HL-60 (cell line): ENCODE measurements at regions not wholly inside any gene's neighbourhood (a gene's known extent, or its start where the extent isn't known, plus 50 kb on each side); places are given as distances from the start of the nearest gene placed in this dataset.

Experiments
- DNase-seq, 2 experiments: peaks; one replicate each; pipeline ENCODE4 v3.0.0-alpha.2; 2010 to 2020; ENCODE audit warnings: low read depth in 1 of 2, low spot score in 1 of 2
- H3K27ac ChIP-seq: fragments of 250-450 bp; sonication (Bioruptor Pico); replicated peaks from 2 replicates; pipeline ENCODE4 v1.5.1; 2020; ENCODE audit warnings: mild to moderate bottlenecking, moderate library complexity
- H3K27me3 ChIP-seq: fragments of 250-450 bp; sonication (Bioruptor Pico); 2 replicates; pipeline ENCODE4 v1.5.1; 2021; ENCODE audit warnings: mild to moderate bottlenecking, moderate library complexity; ENCODE audit not compliant: insufficient read depth, poor library complexity, severe bottlenecking
- H3K4me3 ChIP-seq: replicated peaks from 2 replicates; pipeline ENCODE4 v1.5.1; 2011; ENCODE audit warnings: mild to moderate bottlenecking, control low read depth, low read length; ENCODE audit not compliant: insufficient read depth
- GABPA ChIP-seq: IDR thresholded peaks from 2 replicates; pipeline ENCODE4 v1.6.1; 2012; ENCODE audit warnings: low read depth
- POLR2AphosphoS5 ChIP-seq: IDR thresholded peaks from 2 replicates; pipeline ENCODE4 v1.6.1; 2012; ENCODE audit warnings: low read depth
- SPI1 ChIP-seq: IDR thresholded peaks from 2 replicates; pipeline ENCODE4 v1.6.1; 2012; ENCODE audit warnings: low read depth, mild to moderate bottlenecking, borderline replicate concordance
- TF ChIP-seq, protein P1 (sequence below): IDR thresholded peaks from 2 replicates; pipeline ENCODE4 v1.6.1; 2012; ENCODE audit warnings: low read depth; ENCODE audit not compliant: insufficient replicate concordance
- TF ChIP-seq, protein P2 (sequence below): IDR thresholded peaks from one replicate; pipeline ENCODE4 v1.5.1; 2011; ENCODE audit warnings: low read length, control low read depth, inconsistent platforms; ENCODE audit not compliant: insufficient read depth

DNA sequence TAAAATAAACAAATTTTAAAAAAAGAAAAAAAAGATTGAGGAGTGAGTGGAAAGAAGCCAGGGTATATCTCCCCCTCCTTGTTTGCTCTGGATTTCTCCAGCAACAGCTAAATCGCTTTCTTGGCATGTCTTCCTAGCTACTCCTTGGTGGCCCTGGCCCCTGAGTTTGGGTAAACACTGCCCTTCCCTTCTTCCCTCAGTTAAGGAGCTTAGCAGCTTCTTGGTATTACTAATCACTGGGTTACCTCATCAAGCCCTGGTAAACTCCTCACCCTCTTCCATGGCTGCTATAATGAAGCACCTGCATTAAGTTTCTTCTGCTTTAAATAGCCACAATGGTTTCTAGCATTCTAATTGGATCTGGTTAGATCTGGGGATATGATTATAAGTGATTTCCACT, 269.8 kb downstream of the FZD1 start:
- no peak overlapping the region for H3K27ac ChIP-seq
- H3K27me3 ChIP-seq, result no peaks in the 10 kb centered on the region
- H3K4me3 ChIP-seq, result no peak overlapping the region
- TF ChIP-seq POLR2AphosphoS5 (no peak), SPI1 (no peak), GABPA (no peak)
- TF ChIP-seq, protein P1, sequence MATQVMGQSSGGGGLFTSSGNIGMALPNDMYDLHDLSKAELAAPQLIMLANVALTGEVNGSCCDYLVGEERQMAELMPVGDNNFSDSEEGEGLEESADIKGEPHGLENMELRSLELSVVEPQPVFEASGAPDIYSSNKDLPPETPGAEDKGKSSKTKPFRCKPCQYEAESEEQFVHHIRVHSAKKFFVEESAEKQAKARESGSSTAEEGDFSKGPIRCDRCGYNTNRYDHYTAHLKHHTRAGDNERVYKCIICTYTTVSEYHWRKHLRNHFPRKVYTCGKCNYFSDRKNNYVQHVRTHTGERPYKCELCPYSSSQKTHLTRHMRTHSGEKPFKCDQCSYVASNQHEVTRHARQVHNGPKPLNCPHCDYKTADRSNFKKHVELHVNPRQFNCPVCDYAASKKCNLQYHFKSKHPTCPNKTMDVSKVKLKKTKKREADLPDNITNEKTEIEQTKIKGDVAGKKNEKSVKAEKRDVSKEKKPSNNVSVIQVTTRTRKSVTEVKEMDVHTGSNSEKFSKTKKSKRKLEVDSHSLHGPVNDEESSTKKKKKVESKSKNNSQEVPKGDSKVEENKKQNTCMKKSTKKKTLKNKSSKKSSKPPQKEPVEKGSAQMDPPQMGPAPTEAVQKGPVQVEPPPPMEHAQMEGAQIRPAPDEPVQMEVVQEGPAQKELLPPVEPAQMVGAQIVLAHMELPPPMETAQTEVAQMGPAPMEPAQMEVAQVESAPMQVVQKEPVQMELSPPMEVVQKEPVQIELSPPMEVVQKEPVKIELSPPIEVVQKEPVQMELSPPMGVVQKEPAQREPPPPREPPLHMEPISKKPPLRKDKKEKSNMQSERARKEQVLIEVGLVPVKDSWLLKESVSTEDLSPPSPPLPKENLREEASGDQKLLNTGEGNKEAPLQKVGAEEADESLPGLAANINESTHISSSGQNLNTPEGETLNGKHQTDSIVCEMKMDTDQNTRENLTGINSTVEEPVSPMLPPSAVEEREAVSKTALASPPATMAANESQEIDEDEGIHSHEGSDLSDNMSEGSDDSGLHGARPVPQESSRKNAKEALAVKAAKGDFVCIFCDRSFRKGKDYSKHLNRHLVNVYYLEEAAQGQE, result no peak
- TF ChIP-seq, protein P2, sequence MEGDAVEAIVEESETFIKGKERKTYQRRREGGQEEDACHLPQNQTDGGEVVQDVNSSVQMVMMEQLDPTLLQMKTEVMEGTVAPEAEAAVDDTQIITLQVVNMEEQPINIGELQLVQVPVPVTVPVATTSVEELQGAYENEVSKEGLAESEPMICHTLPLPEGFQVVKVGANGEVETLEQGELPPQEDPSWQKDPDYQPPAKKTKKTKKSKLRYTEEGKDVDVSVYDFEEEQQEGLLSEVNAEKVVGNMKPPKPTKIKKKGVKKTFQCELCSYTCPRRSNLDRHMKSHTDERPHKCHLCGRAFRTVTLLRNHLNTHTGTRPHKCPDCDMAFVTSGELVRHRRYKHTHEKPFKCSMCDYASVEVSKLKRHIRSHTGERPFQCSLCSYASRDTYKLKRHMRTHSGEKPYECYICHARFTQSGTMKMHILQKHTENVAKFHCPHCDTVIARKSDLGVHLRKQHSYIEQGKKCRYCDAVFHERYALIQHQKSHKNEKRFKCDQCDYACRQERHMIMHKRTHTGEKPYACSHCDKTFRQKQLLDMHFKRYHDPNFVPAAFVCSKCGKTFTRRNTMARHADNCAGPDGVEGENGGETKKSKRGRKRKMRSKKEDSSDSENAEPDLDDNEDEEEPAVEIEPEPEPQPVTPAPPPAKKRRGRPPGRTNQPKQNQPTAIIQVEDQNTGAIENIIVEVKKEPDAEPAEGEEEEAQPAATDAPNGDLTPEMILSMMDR, result no peak
- DNase-seq, result no peak

DNA sequence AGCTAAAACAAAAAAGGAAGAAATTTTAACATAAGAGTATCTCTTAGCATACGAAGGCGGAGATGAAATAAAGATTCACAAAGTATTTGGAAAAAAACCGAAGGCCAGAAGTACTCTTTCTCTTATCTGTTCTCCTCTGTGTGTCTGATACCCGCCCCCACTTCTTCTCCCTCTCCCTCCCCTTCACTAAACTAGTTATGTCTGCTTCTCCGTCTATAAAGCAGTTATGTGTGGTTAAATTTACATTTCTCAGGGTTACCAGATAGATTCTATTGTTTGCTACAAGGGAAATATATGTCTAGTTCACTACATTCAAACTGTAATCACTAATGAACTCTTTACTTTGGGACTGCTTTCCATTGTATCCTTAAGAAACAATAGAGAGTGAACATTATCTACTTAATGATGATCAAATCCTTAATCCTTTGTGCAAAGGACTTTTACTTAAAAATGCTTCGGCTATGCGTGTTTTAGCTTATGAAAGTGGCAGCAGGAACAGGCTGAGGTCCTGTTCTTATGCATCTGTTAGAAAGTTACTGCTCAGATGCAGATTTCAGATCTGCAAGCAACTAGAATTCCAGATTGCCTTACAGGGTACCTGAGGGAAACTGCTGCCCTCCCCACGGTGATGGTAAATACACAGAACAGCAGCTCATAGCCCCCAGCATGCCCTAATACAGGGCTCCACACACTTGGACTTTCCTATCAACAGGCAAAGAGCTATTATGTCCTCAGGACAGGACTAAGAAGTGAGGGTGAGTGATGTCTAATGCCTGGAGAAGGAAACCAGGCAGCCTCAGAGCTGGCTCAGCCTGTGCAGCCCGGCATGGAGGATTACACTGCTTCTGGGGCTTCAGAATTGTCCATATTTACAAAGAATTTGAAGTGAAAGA, 273.3 kb downstream of the FZD1 start:
- Histone ChIP-seq H3K27me3 (no peaks in the 10 kb centered on the region), H3K27ac (no peak overlapping the region), H3K4me3 (no peak overlapping the region)
- DNase-seq, result no peak
- TF ChIP-seq GABPA (no peak), SPI1 (no peak), POLR2AphosphoS5 (no peak)
- TF ChIP-seq, protein P2, result no peak
- TF ChIP-seq, protein P1, result no peak

DNA sequence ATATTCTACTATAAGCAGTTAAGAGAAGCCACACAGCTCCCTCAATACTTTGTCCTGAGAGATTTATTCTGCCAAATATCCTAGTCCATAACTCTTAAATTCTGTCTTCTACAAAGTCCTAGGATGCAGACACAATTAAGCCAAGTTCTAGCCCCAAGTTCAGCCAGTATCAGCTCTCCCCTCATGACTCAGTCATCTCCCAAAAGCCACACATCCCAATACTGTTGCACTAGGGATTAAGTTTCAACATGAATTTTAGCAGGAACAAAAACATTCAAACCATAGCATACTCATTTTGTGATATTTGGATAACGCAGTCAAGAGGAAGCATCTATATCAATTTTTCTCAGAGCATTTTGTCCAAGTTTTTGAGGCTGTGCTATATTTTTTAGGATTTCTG, 277.4 kb downstream of the FZD1 start:
- Histone ChIP-seq H3K27me3 (peaks cover 3% of the 10 kb centered on the region), H3K4me3 (no peak overlapping the region), H3K27ac (no peak overlapping the region)
- TF ChIP-seq, protein P2, result no peak
- TF ChIP-seq POLR2AphosphoS5 (no peak), SPI1 (no peak), GABPA (no peak)
- TF ChIP-seq, protein P1, result no peak
- no peak for DNase-seq
